Stimulated activated naive CD4-positive, alpha-beta T cell treated with Interleukin-2 at 50 U/mL for 16 hours (primary cell): ENCODE measurements at regions not wholly inside any gene's neighbourhood (a gene's known extent, or its start where the extent isn't known, plus 50 kb on each side); places are given as distances from the start of the nearest gene placed in this dataset.

Experiments
- DNase-seq: peaks from one replicate; lab custom pipeline; 2025; lab: John Stamatoyannopoulos, UW

DNA sequence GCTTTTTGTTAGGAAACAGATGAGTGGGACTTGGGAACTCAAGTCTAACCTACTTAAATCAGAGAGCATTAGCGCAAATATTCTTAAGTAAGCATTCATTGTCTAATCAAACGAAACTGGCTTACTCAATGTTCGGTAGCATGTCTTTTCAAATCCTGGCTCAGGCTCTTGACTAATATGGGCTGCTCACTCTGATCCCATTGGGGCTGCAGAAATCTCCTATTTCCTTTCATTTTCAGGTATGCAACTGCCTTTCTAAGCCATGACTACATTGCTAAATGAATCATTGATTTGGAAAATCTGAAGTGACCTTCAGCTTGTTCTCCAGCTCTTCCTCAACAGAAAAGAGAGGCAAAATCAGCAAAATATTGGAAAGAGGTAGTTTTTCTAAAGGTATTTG, 2084.4 kb upstream of the PIK3C3 start:
- no peak for DNase-seq

GRCh38 chr18:39863916-39864315, 2091.1 kb upstream of the PIK3C3 start:
- no peak for DNase-seq

DNA sequence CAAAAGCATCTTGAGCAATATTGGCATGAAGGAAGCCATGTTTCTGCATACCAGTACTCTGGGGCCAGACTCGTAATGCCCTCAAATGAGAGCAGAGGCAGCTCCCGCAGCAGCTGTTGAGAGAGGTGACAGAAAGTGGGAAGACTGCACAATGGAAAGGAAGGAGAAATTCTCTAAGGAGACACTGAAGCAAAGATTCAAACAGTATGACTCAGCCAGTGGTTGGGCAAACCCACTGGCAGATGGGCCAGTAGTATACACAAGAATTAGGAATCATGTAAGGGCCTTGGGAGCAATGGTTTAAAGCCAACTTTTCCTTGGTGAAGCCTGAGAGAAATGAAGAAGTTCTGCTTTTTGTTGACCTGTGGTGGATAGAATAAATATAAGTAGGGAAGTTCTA, 2092.7 kb upstream of the PIK3C3 start:
- no peak for DNase-seq

GRCh38 chr18:39854291-39854690, 2100.7 kb upstream of the PIK3C3 start:
- DNase-seq: no peak

DNA sequence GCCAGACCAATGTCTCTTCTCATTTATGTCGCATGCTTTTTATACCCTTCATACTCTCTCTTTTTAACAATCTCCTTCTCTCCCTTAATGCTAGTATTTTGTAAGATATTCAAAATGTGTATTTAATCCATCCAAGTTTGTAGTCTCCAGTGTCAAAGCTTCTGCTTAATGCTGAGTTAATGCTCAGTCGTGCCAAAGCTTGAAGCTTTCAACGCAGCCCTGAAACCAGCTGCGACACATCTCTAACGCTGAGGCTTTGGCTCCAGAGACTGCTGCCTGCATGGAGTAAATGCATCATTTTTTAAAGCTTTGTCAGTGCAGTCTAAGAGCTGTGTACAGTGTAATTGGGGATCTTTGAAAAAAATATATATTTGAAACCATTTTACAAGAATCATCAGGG, 2108.8 kb upstream of the PIK3C3 start:
- no peak for DNase-seq

GRCh38 chr18:39845631-39846030, 2109.4 kb upstream of the PIK3C3 start:
- no peak for DNase-seq

GRCh38 chr18:39845106-39845505, 2109.9 kb upstream of the PIK3C3 start:
- DNase-seq: no peak

DNA sequence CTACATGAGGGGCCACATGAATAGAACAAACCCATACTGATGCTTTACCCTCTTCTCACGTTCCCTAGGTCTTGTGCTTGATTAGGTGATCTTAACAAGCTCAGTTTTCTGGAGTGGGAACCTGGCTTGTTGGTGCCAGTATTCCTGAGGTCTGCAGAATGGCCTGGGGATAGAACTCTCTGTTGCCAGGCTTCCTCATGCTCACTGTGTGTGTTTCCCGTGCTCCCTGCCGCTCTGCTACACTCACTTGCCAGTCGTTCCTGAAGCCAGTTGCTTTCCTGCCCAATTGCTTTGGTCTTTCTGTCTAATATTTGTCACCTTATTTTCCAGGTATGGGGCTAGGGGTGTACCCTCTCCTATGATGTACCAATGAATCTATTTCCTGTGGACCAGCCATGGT, 2111.5 kb upstream of the PIK3C3 start:
- no peak for DNase-seq

DNA sequence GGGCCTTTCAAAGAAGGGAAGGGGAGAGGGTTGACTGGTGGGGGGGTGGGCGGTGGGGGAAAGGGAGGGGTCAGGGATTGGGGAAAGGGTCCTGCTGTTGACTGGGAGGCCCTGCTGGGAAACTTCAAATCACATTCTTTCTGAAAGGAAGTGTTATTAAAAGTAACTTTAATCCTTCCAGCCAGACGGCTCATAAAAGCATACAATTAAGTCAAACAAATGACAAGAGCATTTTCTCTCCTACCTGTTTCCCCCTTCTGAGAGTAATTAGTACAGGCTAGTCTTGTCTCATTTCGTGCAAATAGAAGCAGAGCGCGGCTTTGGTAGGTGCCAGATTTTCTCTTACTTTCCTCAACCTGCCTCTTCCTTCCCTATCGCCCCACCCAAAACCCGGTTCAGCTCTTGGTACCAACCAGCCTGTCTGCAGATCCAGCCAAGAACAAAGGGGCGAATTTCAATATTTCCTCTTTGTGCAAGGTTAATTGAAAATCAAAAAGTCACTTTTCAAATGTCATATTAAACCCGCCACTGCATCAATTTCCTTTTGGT, 2112.6 kb upstream of the PIK3C3 start:
- DNase-seq: no peak

- DNase-seq: no peak
Observed at GRCh38 chr18:39841482-39842365, 2113.3 kb upstream of the PIK3C3 start.

- no peak for DNase-seq
Observed at GRCh38 chr18:39840856-39841481, 2114.1 kb upstream of the PIK3C3 start.

GRCh38 chr18:39840406-39840805, 2114.6 kb upstream of the PIK3C3 start:
- no peak for DNase-seq

- DNase-seq: no peak
Observed at GRCh38 chr18:39839782-39840181, 2115.3 kb upstream of the PIK3C3 start.

DNA sequence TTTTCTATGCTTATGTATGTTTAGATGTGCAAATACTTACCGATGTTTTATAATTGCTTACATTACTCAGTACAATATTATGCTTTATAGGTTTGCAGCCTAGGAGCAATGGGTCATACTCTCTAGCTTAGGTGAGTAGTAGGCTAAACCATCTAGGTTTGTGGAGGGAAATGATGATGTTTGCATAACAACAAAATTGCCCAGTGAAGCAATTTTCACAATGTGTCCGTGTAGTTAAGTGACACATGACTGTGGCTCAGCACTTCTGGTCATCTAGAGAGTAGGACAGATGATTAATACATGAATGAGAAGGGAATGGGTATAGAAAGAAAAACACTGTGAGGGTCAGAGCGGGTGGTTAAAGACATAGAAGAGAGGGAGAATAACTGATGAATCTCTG, 2116.2 kb upstream of the PIK3C3 start:
- no peak for DNase-seq

GRCh38 chr18:39835303-39836030, 2119.6 kb upstream of the PIK3C3 start:
- DNase-seq: no peak

- no peak for DNase-seq
Observed at GRCh38 chr18:39834636-39835035, 2120.4 kb upstream of the PIK3C3 start.

DNA sequence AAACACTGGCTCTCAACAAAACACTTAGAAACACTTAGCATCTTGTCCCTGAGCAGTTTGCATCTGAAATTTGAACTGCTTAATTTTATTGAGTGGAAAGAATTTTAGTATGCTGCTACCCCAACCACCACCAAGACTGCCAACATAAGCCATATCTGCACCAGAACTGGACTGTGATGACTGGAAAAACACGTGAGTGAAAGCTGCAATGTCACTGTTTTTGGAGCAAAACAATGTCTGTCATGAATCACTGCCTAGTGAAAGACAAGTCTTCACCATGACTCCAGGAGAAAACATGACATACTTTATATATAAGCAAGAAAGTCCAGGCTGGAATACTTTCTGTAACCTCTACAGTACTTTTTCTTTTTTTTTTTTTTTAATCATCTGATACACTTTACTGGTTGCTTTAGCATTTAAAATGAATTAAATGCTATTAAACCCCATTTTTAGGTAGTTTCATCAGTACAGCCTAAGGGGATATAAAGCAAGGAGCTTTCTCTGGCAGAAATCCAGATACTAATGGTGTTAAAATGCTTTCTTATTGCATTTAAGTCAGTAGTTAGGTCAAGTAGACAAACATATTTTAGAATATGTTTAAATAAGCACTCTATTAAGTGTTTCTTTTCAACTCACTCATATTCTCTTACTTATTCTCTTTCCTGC, 2129.4 kb upstream of the PIK3C3 start:
- no peak for DNase-seq

GRCh38 chr18:39806525-39806924, 2148.5 kb upstream of the PIK3C3 start:
- DNase-seq: no peak

DNA sequence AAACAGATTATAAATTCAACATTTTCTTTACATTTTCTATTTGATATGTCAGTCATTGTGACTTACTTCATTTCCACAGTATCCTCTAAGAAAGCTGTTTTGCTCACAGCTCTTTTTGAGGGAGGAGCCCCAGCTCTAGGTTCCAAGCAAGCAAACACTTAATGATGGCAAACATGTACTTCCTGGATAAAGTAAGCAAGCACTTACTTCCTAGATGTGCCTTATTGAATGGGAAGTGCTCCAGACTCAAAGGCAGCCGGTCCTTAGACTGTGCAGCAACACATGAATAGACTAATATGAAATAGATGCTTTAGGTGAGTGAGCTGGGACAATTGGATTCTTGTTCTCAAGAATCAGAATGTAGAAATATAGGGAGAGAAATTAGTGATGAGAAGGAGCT, 2149.8 kb upstream of the PIK3C3 start:
- DNase-seq: no peak

- no peak for DNase-seq
Observed at GRCh38 chr18:39802648-39803229, 2152.3 kb upstream of the PIK3C3 start.

DNA sequence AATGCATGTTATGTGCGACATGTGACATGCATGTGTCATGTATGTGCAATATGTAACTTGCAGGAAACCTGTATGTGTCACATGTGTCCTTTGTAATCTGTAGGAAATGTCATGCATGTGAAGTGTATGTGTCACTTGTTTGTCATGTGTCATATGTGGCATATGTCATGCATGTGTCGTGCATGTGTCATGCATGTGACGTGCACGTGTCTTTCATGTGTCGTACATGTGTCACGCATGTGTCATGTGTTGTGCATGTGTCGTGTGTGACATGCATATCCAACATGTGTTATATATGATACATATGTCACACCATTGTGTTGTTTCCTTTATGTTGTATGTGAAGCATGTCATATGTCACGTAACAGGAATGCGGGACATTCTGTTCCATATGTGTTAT, 2153.2 kb upstream of the PIK3C3 start:
- DNase-seq: no peak

GRCh38 chr18:39801010-39801409, 2154.0 kb upstream of the PIK3C3 start:
- DNase-seq: no peak
